ENCODE measurements at regions not wholly inside any gene's neighbourhood (a gene's known extent, or its start where the extent isn't known, plus 50 kb on each side); places are given as distances from the start of the nearest gene placed in this dataset.

DNA sequence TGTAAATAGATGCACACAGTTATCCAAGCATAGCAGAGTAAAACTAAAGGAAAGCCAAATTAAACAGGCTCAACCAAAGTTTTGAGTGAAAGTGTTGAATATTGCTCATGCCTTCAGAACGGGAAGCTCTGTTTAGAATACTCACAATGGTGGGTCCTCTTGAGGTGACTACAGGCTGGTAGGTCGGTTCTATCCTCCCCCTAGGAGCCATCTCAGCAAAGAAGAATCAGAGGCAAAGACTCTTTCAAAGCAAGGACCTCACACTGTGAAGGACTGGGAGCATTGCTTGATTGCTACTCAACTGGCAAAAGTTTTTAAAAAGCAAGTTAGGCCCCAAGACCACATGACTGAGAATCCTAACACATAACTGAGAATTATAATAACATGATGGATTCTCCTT, 88.4 kb upstream of the JAG1 start:
- TF ChIP-seq POLR2A (IDR thresholded peaks at IDR 0.05) = no peak
- TF ChIP-seq, protein P1, sequence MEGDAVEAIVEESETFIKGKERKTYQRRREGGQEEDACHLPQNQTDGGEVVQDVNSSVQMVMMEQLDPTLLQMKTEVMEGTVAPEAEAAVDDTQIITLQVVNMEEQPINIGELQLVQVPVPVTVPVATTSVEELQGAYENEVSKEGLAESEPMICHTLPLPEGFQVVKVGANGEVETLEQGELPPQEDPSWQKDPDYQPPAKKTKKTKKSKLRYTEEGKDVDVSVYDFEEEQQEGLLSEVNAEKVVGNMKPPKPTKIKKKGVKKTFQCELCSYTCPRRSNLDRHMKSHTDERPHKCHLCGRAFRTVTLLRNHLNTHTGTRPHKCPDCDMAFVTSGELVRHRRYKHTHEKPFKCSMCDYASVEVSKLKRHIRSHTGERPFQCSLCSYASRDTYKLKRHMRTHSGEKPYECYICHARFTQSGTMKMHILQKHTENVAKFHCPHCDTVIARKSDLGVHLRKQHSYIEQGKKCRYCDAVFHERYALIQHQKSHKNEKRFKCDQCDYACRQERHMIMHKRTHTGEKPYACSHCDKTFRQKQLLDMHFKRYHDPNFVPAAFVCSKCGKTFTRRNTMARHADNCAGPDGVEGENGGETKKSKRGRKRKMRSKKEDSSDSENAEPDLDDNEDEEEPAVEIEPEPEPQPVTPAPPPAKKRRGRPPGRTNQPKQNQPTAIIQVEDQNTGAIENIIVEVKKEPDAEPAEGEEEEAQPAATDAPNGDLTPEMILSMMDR (IDR thresholded peaks at IDR 0.05) = no peak
